ENCODE measurements at regions not wholly inside any gene's neighbourhood (a gene's known extent, or its start where the extent isn't known, plus 50 kb on each side); places are given as distances from the start of the nearest gene placed in this dataset.
A peak's percentile ranks its signal among the peaks of the same experiment; 100 is the strongest.

DNA sequence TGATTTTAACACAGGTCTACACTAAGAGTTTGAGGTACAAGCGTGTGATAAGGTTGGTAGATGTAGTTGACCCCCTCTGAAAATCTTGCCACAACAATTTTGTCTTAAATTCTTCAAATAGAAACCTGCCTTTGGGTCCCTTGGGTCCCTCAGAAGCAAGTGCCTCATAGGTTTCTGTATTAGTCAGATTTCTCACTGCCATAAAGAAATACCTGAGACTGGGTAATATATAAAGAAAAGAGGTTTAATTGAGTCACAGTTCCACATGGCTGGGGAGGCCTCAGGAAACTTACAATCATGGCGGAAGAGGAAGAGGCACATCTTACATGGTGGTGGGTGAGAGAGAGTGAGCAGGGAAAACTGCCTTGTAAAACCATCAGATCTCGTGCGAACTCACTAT, 301.2 kb downstream of the MAP2K6 start:
- Histone ChIP-seq H4K12ac (ENCODE audit: low read depth, low read length) (no peak overlapping the region), H3K9me3 (ENCODE audit: insufficient read depth, low read depth, low read length) (no peaks in the 10 kb centered on the region), H3K4me1 (ENCODE audit: control insufficient read depth in 1 of 2, insufficient read depth in 2 of 2, low read length in 2 of 2) (peaks cover 0 to 8% of the 10 kb centered on the region in 2 experiments), H2BK120ac (ENCODE audit: insufficient read depth, low read length, poor library complexity) (no peak overlapping the region), H3K79me2 (ENCODE audit: control insufficient read depth, insufficient read depth, low read length, poor library complexity) (no peaks in the 10 kb centered on the region), H3K79me1 (ENCODE audit: low read length) (peaks cover 6% of the 10 kb centered on the region), H3K9ac (ENCODE audit: low read length) (no peak overlapping the region), H2BK12ac (ENCODE audit: low read length) (no peak overlapping the region), H3K4me2 (ENCODE audit: low read length) (no peak overlapping the region), H3K18ac (ENCODE audit: low read length) (no peak overlapping the region), H3K14ac (ENCODE audit: low read length) (no peak overlapping the region), H3K4ac (ENCODE audit: low read depth, low read length) (no peak overlapping the region), H3K23ac (ENCODE audit: low read length) (no peak overlapping the region), H3K27me3 (ENCODE audit: insufficient read depth, low read length) (no peaks in the 10 kb centered on the region), H2BK5ac (ENCODE audit: low read depth, low read length, poor library complexity) (no peak overlapping the region), H3K4me3 (ENCODE audit: low read depth, low read length) (no peak overlapping the region), H4K91ac (ENCODE audit: low read depth, low read length) (no peak overlapping the region), H2AFZ (ENCODE audit: insufficient read depth, low read length, poor library complexity) (no peak overlapping the region), H2AK5ac (ENCODE audit: low read length) (no peak overlapping the region), H3K36me3 (ENCODE audit: control insufficient read depth in 1 of 2, insufficient read depth in 2 of 2, low read length in 2 of 2) (no peaks in the 10 kb centered on the region), H3K27ac (ENCODE audit: low read depth, low read length) (no peak overlapping the region), H4K8ac (ENCODE audit: low read depth, low read length) (no peak overlapping the region)
- WGBS (ENCODE audit: extremely low coverage, insufficient coverage, insufficient read length) = no CpG with 5 or more reads among the region's 4 CpGs
- DNase-seq = no peak

DNA sequence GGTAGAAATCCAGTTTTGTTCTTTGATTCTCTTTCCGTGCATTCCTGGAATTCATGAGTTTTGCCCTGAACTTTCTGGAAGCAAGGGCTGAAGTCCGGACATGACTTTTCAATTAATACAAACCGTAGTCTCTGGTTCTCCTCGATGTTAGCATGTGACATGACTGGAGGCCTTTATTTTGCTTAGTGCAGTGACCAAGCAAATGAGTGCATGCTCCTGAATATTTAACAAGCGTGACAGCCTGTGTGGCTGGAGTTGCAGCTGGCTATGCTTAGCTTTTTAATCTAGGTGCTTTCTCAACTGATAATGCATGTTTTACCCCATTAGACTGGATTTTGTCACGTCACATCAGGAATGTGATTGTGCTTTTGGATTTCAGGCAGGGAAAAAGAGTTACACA, 302.1 kb downstream of the MAP2K6 start:
- Histone ChIP-seq H2AFZ (ENCODE audit: insufficient read depth, low read length, poor library complexity) (no peak overlapping the region), H3K27ac (ENCODE audit: low read depth, low read length) (peak overlapping the region; percentile 50), H3K4me2 (ENCODE audit: low read length) (no peak overlapping the region), H2BK12ac (ENCODE audit: low read length) (no peak overlapping the region), H3K79me1 (ENCODE audit: low read length) (peaks cover 6% of the 10 kb centered on the region), H2AK5ac (ENCODE audit: low read length) (no peak overlapping the region), H3K9me3 (ENCODE audit: insufficient read depth, low read depth, low read length) (no peaks in the 10 kb centered on the region), H4K8ac (ENCODE audit: low read depth, low read length) (no peak overlapping the region), H3K27me3 (ENCODE audit: insufficient read depth, low read length) (no peaks in the 10 kb centered on the region), H3K36me3 (ENCODE audit: control insufficient read depth in 1 of 2, insufficient read depth in 2 of 2, low read length in 2 of 2) (no peaks in the 10 kb centered on the region), H4K91ac (ENCODE audit: low read depth, low read length) (no peak overlapping the region), H3K4me1 (ENCODE audit: control insufficient read depth in 1 of 2, insufficient read depth in 2 of 2, low read length in 2 of 2) (peaks cover 0 to 8% of the 10 kb centered on the region in 2 experiments), H3K9ac (ENCODE audit: low read length) (no peak overlapping the region), H3K14ac (ENCODE audit: low read length) (no peak overlapping the region), H3K79me2 (ENCODE audit: control insufficient read depth, insufficient read depth, low read length, poor library complexity) (no peaks in the 10 kb centered on the region), H3K4ac (ENCODE audit: low read depth, low read length) (no peak overlapping the region), H2BK120ac (ENCODE audit: insufficient read depth, low read length, poor library complexity) (peak overlapping the region; percentile 62), H2BK5ac (ENCODE audit: low read depth, low read length, poor library complexity) (no peak overlapping the region), H3K4me3 (ENCODE audit: low read depth, low read length) (no peak overlapping the region), H3K18ac (ENCODE audit: low read length) (no peak overlapping the region), H4K12ac (ENCODE audit: low read depth, low read length) (no peak overlapping the region), H3K23ac (ENCODE audit: low read length) (no peak overlapping the region)
- DNase-seq = no peak
- no CpG with 5 or more reads among the region's 6 CpGs for WGBS (ENCODE audit: extremely low coverage, insufficient coverage, insufficient read length)

- H4K8ac ChIP-seq (ENCODE audit: low read depth, low read length) = no peak overlapping the region
- no peak overlapping the region for H2BK5ac ChIP-seq (ENCODE audit: low read depth, low read length, poor library complexity)
- WGBS (ENCODE audit: extremely low coverage, insufficient coverage, insufficient read length) = no CpG with 5 or more reads among the region's 2 CpGs
- H3K27me3 ChIP-seq (ENCODE audit: insufficient read depth, low read length) = no peaks in the 10 kb centered on the region
- peak overlapping the region; percentile 50 for H3K27ac ChIP-seq (ENCODE audit: low read depth, low read length)
- no peaks in the 10 kb centered on the region for H3K79me2 ChIP-seq (ENCODE audit: control insufficient read depth, insufficient read depth, low read length, poor library complexity)
- no peak overlapping the region for H3K4ac ChIP-seq (ENCODE audit: low read depth, low read length)
- no peaks in the 10 kb centered on the region for H3K36me3 ChIP-seq (ENCODE audit: control insufficient read depth in 1 of 2, insufficient read depth in 2 of 2, low read length in 2 of 2)
- H3K4me2 ChIP-seq (ENCODE audit: low read length) = no peak overlapping the region
- H3K9me3 ChIP-seq (ENCODE audit: insufficient read depth, low read depth, low read length) = no peaks in the 10 kb centered on the region
- peaks cover 0 to 8% of the 10 kb centered on the region in 2 experiments for H3K4me1 ChIP-seq (ENCODE audit: control insufficient read depth in 1 of 2, insufficient read depth in 2 of 2, low read length in 2 of 2)
- no peak overlapping the region for H4K91ac ChIP-seq (ENCODE audit: low read depth, low read length)
- H3K79me1 ChIP-seq (ENCODE audit: low read length) = peaks cover 6% of the 10 kb centered on the region
- no peak overlapping the region for H2AFZ ChIP-seq (ENCODE audit: insufficient read depth, low read length, poor library complexity)
- H3K14ac ChIP-seq (ENCODE audit: low read length) = no peak overlapping the region
- H3K18ac ChIP-seq (ENCODE audit: low read length) = no peak overlapping the region
- H3K4me3 ChIP-seq (ENCODE audit: low read depth, low read length) = no peak overlapping the region
- no peak overlapping the region for H3K23ac ChIP-seq (ENCODE audit: low read length)
- no peak for DNase-seq
- H2AK5ac ChIP-seq (ENCODE audit: low read length) = no peak overlapping the region
- no peak overlapping the region for H2BK120ac ChIP-seq (ENCODE audit: insufficient read depth, low read length, poor library complexity)
- no peak overlapping the region for H2BK12ac ChIP-seq (ENCODE audit: low read length)
- no peak overlapping the region for H4K12ac ChIP-seq (ENCODE audit: low read depth, low read length)
- H3K9ac ChIP-seq (ENCODE audit: low read length) = no peak overlapping the region
Observed at GRCh38 chr17:69717214-69717613, 302.7 kb downstream of the MAP2K6 start.

GRCh38 chr17:69717819-69718218, 303.3 kb downstream of the MAP2K6 start:
- peaks cover 0 to 8% of the 10 kb centered on the region in 2 experiments for H3K4me1 ChIP-seq (ENCODE audit: control insufficient read depth in 1 of 2, insufficient read depth in 2 of 2, low read length in 2 of 2)
- no peak overlapping the region for H3K18ac ChIP-seq (ENCODE audit: low read length)
- H3K79me1 ChIP-seq (ENCODE audit: low read length) = peaks cover 6% of the 10 kb centered on the region
- no peak overlapping the region for H2BK12ac ChIP-seq (ENCODE audit: low read length)
- WGBS (ENCODE audit: extremely low coverage, insufficient coverage, insufficient read length) = no CpG with 5 or more reads among the region's 4 CpGs
- no peak overlapping the region for H2AFZ ChIP-seq (ENCODE audit: insufficient read depth, low read length, poor library complexity)
- H3K4me2 ChIP-seq (ENCODE audit: low read length) = no peak overlapping the region
- H3K14ac ChIP-seq (ENCODE audit: low read length) = no peak overlapping the region
- H3K4me3 ChIP-seq (ENCODE audit: low read depth, low read length) = no peak overlapping the region
- H3K36me3 ChIP-seq (ENCODE audit: control insufficient read depth in 1 of 2, insufficient read depth in 2 of 2, low read length in 2 of 2) = no peaks in the 10 kb centered on the region
- no peak overlapping the region for H3K23ac ChIP-seq (ENCODE audit: low read length)
- H3K9ac ChIP-seq (ENCODE audit: low read length) = no peak overlapping the region
- H2AK5ac ChIP-seq (ENCODE audit: low read length) = no peak overlapping the region
- H4K12ac ChIP-seq (ENCODE audit: low read depth, low read length) = no peak overlapping the region
- DNase-seq = no peak
- no peaks in the 10 kb centered on the region for H3K9me3 ChIP-seq (ENCODE audit: insufficient read depth, low read depth, low read length)
- no peak overlapping the region for H2BK120ac ChIP-seq (ENCODE audit: insufficient read depth, low read length, poor library complexity)
- H4K91ac ChIP-seq (ENCODE audit: low read depth, low read length) = no peak overlapping the region
- no peaks in the 10 kb centered on the region for H3K79me2 ChIP-seq (ENCODE audit: control insufficient read depth, insufficient read depth, low read length, poor library complexity)
- no peaks in the 10 kb centered on the region for H3K27me3 ChIP-seq (ENCODE audit: insufficient read depth, low read length)
- no peak overlapping the region for H3K4ac ChIP-seq (ENCODE audit: low read depth, low read length)
- H3K27ac ChIP-seq (ENCODE audit: low read depth, low read length) = no peak overlapping the region
- no peak overlapping the region for H2BK5ac ChIP-seq (ENCODE audit: low read depth, low read length, poor library complexity)
- H4K8ac ChIP-seq (ENCODE audit: low read depth, low read length) = no peak overlapping the region
